ENCODE measurements at regions not wholly inside any gene's neighbourhood (a gene's known extent, or its start where the extent isn't known, plus 50 kb on each side); places are given as distances from the start of the nearest gene placed in this dataset.
"Not testable (repeated sequence)": the region's sequence is repeated elsewhere in the genome, so short reads cannot be mapped to it uniquely, and the experiment has no call there.

DNA sequence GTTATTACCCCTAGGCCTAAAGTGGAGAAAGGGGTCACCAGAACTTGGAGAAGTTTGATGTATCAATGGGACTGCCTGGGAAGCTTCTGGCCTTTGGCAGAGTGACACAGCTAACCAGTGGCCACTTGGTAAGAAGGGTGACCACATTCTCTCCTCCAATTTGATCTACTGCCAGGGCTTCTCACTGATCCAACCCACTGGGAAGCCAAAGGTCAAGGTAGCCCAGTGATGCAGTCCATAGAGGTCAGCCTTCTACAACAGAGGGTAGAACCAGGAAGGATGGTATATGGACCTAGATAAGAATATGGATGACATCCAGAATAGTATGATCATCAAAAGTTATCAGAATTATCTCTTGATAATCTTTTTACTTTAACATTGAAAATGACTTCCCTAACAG, 493.6 kb downstream of the NYAP2 start:
- Mint-ChIP-seq H3K4me1 (no peaks in the 10 kb centered on the region), H3K9me3 (no peaks in the 10 kb centered on the region), H3K27ac (no peak overlapping the region), H3K27me3 (peaks cover 14% of the 10 kb centered on the region), H3K36me3 (no peaks in the 10 kb centered on the region), H3K4me3 (no peak overlapping the region)
- no peak for ATAC-seq

DNA sequence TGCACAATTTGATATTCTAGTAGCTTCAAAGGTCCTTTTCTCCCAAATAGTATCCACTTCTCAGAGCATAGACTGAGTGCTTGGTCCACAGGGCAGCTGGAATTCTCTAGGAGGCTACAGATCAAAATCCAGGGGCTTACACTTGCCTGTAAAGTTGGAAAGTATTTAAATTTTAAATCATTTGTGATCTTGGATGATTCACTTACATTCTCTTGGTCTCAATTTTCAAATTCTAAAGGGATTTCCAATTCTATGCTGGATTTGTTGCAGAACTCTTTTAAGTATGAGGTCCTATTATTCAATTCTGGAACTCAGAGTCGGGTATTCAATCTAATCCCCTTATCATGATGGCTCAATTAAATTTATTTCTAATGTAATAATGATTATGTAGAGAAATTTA, 492.3 kb downstream of the NYAP2 start:
- Mint-ChIP-seq H3K4me3 (no peak overlapping the region), H3K27me3 (no peaks in the 10 kb centered on the region), H3K36me3 (no peaks in the 10 kb centered on the region), H3K27ac (no peak overlapping the region), H3K9me3 (no peaks in the 10 kb centered on the region), H3K4me1 (no peaks in the 10 kb centered on the region)
- no peak for ATAC-seq

DNA sequence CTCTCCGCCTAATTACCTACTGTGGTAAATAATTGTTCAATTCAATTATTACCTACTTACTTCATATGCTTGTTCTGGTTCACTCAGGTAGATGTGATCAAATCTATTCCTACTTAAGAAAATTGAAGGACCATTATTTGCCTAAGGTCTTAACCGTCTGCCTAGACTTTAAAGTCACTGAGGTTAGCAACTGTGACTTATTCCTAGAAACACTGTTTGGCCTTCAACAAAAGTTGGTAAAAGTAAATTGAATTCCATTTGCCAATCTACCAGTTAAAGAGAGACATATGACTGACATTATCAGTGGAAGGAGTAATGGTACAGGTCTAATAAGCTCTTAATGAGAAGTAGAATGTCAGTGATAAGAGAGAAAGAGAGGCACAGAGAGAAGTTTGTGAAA, 491.5 kb downstream of the NYAP2 start:
- Mint-ChIP-seq H3K27me3 (no peaks in the 10 kb centered on the region), H3K27ac (no peak overlapping the region), H3K4me1 (no peaks in the 10 kb centered on the region), H3K9me3 (no peaks in the 10 kb centered on the region), H3K36me3 (no peaks in the 10 kb centered on the region), H3K4me3 (no peak overlapping the region)
- no peak for ATAC-seq

DNA sequence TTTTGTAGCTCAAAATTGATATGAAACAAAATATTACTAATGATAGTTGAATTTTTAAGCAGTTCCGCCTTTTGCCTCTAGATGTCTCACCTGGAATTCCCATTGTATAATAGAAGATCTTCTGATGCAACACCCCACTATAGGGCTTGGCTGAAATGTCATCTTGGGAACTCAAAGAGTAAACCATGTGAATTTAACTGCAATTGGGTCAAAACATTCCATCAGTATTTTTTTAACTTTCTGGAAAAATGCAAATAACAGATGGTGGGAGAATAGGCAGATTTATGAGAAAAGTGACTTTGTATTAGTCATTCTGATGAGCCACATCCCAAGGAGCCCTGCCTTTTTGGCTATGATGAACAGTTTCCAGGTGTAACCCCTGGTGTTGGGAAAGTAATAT, 489.9 kb downstream of the NYAP2 start:
- Mint-ChIP-seq H3K27me3 (no peaks in the 10 kb centered on the region), H3K27ac (no peak overlapping the region), H3K9me3 (no peaks in the 10 kb centered on the region), H3K36me3 (no peaks in the 10 kb centered on the region), H3K4me3 (no peak overlapping the region), H3K4me1 (no peaks in the 10 kb centered on the region)
- no peak for ATAC-seq

DNA sequence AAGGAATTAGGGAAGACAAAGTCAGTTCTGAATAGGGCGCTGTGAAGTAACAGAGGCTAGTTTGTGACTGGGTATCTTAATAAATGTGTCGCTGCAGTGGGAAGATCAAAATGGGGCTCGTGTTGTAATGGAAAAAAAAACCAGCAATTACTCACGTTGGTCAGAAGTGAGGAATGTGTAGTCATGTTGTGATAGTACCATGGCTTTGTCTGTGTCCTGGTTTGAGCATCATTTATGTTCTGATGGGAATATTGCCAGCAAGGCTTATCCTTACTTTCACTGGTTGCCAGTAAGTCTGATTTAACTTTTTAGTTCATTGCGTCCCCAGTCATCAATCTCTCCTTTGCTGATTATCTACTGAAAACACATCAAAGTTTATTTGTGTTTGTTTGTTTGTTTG, 467.6 kb downstream of the NYAP2 start:
- H3K4me1 Mint-ChIP-seq: no peaks in the 10 kb centered on the region
- no peak overlapping the region for H3K27ac Mint-ChIP-seq
- no peaks in the 10 kb centered on the region for H3K9me3 Mint-ChIP-seq
- no peak for ATAC-seq
- no peaks in the 10 kb centered on the region for H3K36me3 Mint-ChIP-seq
- peaks cover 8% of the 10 kb centered on the region for H3K27me3 Mint-ChIP-seq
- H3K4me3 Mint-ChIP-seq: no peak overlapping the region

DNA sequence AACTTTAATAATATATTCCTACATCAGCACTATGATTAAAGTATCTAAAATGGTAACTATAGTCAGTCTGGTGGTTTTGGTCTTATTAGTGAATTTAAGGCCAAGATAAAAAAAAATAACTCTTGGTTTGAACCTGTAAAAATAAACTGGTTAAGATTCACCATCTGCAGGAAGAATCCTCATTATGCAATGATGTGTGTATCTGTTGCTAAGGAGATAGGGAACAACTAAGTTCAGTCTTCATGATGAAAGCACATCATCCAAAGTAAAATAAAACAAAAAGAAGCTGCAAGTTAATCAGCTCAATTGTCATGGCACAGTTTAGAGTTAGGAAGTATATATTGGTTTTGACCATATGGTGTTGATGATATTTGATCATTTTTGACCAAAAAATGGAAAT, 466.0 kb downstream of the NYAP2 start:
- peaks cover 8% of the 10 kb centered on the region for H3K27me3 Mint-ChIP-seq
- H3K36me3 Mint-ChIP-seq: no peaks in the 10 kb centered on the region
- no peak overlapping the region for H3K27ac Mint-ChIP-seq
- no peak for ATAC-seq
- no peak overlapping the region for H3K4me3 Mint-ChIP-seq
- no peaks in the 10 kb centered on the region for H3K9me3 Mint-ChIP-seq
- no peaks in the 10 kb centered on the region for H3K4me1 Mint-ChIP-seq

DNA sequence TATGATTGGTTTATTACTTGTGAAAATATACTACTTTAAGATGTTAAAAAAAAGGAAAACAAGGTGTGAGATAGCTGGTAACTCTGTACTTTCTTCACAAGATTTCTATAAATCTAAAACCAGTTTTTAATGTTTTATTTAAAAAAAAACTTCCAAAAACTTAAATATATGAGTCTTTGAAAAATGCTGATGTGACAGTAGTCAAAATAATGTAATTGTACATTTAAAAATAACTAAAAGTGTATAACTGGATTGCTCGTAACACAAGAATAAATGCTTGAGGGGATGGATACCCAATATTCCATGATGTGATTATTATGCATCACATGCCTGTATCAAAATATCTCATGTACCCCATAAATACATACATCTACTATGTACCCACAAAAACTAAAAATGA, 464.9 kb downstream of the NYAP2 start:
- Mint-ChIP-seq H3K27ac (no peak overlapping the region), H3K9me3 (no peaks in the 10 kb centered on the region), H3K27me3 (peaks cover 8% of the 10 kb centered on the region), H3K4me1 (no peaks in the 10 kb centered on the region), H3K4me3 (no peak overlapping the region), H3K36me3 (no peaks in the 10 kb centered on the region)
- ATAC-seq: no peak

DNA sequence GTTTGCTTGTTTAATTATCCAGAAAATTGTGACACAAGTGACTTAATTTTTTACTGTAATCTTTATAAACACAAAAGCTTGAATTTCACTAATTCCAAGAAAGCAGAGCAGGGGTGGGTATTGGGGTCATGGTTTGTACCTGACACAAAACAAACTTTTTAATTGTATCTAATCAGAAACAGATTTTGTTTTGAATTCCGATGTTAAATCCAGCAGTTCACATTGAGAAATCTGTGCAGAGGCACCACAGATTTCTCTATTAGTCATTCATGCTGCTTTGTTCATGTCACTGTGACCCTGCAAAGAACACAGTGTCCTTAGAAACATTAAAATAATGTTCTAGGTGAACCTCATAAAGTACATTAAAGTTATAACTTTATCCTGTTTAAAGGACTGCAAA, 443.4 kb downstream of the NYAP2 start:
- Mint-ChIP-seq H3K36me3 (no peaks in the 10 kb centered on the region), H3K4me1 (no peaks in the 10 kb centered on the region), H3K4me3 (no peak overlapping the region), H3K27ac (no peak overlapping the region), H3K27me3 (no peaks in the 10 kb centered on the region), H3K9me3 (no peaks in the 10 kb centered on the region)
- no peak for ATAC-seq

DNA sequence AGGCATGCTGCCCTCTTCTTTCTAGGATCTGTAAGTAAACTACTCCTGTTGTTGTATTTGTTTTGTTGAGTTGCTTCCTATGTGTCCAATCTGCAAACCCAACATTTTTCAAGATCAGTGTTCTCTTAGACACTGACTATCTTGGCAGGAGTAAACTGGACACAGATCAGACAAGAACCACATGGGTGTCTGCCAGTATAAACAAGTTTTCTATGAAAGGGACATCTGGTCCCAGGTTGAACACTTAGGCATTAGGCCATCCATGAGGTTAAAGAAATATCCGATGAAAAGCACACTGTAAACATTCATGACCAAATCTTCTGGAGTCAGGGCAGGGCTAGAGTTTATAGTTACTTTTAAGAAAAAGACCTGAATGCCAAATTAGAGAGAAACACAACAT, 441.8 kb downstream of the NYAP2 start:
- Mint-ChIP-seq H3K4me3 (no peak overlapping the region), H3K27ac (no peak overlapping the region), H3K36me3 (no peaks in the 10 kb centered on the region), H3K27me3 (no peaks in the 10 kb centered on the region), H3K4me1 (no peaks in the 10 kb centered on the region), H3K9me3 (no peaks in the 10 kb centered on the region)
- no peak for ATAC-seq

DNA sequence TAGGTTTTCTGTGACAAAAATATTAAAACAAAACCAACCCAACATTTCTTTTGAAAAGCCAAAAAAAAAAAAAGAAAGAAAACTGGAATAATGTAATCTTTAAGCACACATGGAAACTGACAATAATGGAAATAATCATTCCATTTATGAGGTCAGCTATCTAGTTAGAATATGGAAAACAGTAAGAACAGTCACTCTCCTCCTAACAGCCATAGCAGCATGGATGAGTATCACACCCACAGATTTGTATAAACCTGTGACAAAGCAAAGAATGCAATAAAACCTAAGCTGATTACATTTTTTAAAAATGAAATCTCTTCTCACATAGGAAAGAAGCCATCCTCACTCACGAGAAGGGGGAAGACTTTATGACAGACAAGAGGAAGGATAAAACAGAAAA, 437.8 kb downstream of the NYAP2 start:
- H3K27ac Mint-ChIP-seq: no peak overlapping the region
- no peak for ATAC-seq
- H3K4me3 Mint-ChIP-seq: no peak overlapping the region
- no peaks in the 10 kb centered on the region for H3K4me1 Mint-ChIP-seq
- no peaks in the 10 kb centered on the region for H3K36me3 Mint-ChIP-seq
- H3K9me3 Mint-ChIP-seq: no peaks in the 10 kb centered on the region
- H3K27me3 Mint-ChIP-seq: no peaks in the 10 kb centered on the region

DNA sequence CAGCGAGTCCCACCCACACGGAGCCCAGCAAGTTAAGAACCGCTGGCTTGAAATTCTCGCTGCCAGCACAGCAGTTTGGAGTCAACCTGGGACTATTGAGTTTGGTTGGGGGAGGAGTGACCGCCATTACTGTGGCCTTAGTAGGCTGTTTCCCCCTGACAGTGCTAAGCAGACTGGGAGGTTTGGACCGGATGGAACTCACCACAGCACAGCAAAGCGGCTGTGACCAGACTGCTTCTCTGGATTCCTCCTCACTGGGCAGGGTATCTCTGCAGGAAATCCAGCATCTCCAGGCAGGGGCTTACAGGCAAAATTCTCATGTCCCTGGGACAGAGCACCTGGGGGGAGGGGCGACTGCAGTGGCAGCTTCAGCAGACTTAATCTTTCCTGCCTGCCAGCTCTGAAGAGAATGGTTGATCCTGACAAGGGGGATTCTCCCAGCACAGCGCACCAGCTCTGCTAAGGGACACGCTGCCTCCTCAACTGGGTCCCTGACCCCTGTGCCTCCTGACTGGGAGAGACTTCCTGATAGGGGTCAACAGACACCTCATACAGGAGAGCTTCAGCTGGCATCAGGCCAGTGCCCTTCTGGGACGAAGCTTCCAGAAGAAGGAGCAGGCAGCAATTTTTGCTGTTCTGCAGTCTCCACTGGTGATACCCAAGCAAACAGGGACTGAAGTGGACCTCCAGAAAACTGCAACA, 425.4 kb downstream of the NYAP2 start:
- H3K4me3 Mint-ChIP-seq: no peak overlapping the region
- no peaks in the 10 kb centered on the region for H3K4me1 Mint-ChIP-seq
- no peak overlapping the region for H3K27ac Mint-ChIP-seq
- no peak for ATAC-seq
- H3K36me3 Mint-ChIP-seq: no peaks in the 10 kb centered on the region
- H3K27me3 Mint-ChIP-seq: no peaks in the 10 kb centered on the region
- peaks cover 10% of the 10 kb centered on the region for H3K9me3 Mint-ChIP-seq

DNA sequence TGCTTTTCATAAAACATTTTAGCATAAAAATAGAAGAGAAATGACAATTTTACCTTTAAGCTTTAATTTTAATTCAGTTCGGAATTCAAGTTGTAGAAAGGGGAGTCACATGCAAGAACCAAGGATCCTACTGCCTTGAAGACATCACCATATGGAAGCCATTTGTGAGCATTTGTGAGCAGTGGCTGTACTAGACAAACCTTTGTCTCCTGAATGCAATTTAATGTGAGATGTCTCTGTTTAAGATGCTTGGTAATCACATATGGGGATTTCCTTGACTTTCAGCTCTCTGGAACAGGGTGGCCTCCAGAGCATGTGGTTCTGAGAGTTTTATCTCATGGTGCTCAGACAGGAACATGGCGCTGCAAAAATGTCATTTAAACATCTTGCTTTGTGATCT, 421.8 kb downstream of the NYAP2 start:
- no peak for ATAC-seq
- Mint-ChIP-seq H3K9me3 (peaks cover 5% of the 10 kb centered on the region), H3K27me3 (no peaks in the 10 kb centered on the region), H3K36me3 (no peaks in the 10 kb centered on the region), H3K4me3 (no peak overlapping the region), H3K4me1 (no peaks in the 10 kb centered on the region), H3K27ac (no peak overlapping the region)

DNA sequence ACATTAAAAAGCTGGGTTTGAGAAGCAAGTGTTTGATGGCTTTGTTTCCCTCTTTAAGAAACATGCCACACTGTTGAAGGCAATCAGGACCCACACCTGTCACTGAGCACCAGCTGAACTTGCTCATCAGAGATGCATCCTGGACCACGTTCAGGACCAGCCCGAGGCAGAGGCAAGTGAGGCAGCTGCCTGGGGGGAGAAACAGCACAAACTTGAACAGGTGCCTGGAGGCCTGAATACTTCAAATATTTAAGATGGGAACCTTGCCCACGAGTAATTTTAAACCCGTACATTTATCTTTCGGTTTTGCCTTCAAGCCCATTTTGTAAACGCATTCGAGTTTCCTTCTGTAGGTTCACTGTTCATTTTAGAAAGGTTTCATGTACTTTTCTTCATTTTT, 421.3 kb downstream of the NYAP2 start:
- Mint-ChIP-seq H3K27me3 (no peaks in the 10 kb centered on the region), H3K9me3 (peaks cover 2% of the 10 kb centered on the region), H3K27ac (no peak overlapping the region)

DNA sequence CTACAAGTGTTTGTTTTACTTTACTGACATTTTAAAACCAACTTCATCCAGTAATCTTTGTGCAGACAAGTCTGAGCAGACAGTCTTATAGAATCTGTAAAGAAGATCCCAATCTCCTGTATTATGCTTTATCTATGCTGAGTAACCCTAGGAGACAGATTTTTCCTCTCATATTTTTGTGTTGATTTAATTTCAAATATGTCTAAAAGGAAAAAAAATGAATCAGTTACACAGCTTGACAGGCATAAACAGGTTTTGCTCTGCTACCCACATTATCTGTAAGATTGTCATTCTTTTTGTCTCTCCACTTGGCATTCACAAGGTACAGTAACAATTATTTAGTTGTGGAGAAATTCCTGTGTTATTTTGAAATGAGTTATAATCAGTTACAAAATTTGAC, 415.0 kb downstream of the NYAP2 start:
- no peaks in the 10 kb centered on the region for H3K9me3 Mint-ChIP-seq
- H3K4me1 Mint-ChIP-seq: no peaks in the 10 kb centered on the region
- ATAC-seq: no peak
- H3K27me3 Mint-ChIP-seq: no peaks in the 10 kb centered on the region
- no peak overlapping the region for H3K27ac Mint-ChIP-seq
- no peaks in the 10 kb centered on the region for H3K36me3 Mint-ChIP-seq
- no peak overlapping the region for H3K4me3 Mint-ChIP-seq

More for the DNA sequence above, 421.3 kb downstream of the NYAP2 start:
- Mint-ChIP-seq H3K36me3 (no peaks in the 10 kb centered on the region), H3K4me1 (no peaks in the 10 kb centered on the region), H3K4me3 (no peak overlapping the region)
- ATAC-seq: no peak

DNA sequence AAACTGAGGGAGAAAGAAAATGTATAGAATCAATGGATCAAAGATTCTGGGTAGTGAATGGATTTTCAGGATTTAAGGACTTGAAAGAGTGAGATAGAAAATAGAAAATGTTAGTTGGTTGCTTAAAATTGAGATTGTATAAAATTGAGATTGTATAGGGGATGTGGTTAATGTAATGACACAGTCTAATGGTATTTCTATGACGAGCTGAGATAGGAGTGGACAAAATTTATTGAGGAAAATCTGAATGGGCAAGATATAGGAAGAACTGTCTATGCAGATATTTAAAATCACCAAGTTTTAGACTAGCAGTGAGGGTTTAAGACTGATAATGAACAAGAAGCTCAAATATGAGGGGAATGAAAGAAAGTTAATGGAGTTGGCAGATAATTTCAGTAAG, 406.6 kb downstream of the NYAP2 start:
- Mint-ChIP-seq H3K27ac (no peak overlapping the region), H3K27me3 (no peaks in the 10 kb centered on the region), H3K36me3 (no peaks in the 10 kb centered on the region), H3K4me3 (no peak overlapping the region), H3K4me1 (no peaks in the 10 kb centered on the region), H3K9me3 (no peaks in the 10 kb centered on the region)
- no peak for ATAC-seq

DNA sequence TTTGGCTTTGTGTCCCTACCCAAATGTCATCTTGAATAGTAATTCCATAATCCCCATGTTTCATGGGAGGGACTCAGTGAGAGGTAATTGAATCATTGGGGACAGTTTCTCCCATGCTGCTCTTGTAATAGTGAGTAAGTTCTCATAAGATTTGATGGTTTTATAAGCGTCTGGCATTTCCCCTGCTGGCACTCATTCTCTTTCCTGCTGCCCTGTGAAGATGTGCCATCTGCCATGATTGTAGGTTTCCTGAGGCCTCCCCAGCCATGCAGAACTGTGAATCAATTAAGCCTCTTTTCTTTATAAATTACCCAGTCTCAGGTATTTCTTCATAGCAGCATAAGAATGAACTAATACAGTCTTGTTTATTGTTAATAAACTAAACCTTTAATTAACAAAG, 402.6 kb downstream of the NYAP2 start:
- H3K4me3 Mint-ChIP-seq, H3K4me1 Mint-ChIP-seq, H3K36me3 Mint-ChIP-seq, H3K9me3 Mint-ChIP-seq, H3K27me3 Mint-ChIP-seq, ATAC-seq, H3K27ac Mint-ChIP-seq: not testable (repeated sequence)

DNA sequence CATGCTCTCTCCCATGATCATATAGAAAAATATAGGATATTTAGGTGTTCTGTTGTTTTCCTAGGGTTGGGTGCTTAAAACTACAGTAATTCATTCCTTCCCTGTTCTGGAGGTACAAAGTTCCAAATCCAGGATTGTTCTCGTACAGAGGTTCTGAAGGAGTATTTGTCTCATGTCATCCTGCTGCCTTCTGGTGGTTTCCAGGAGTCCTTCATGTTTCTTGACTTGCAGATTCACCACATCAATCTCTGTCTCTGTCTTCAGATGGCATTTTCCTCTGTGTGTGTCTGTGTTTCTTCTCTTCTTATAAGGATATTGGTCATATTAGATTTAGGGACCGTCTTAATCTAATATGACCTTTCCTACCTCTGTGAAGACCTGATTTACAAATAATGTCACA, 397.9 kb downstream of the NYAP2 start:
- H3K36me3 Mint-ChIP-seq: no peaks in the 10 kb centered on the region
- no peaks in the 10 kb centered on the region for H3K9me3 Mint-ChIP-seq
- no peak overlapping the region for H3K4me3 Mint-ChIP-seq
- H3K4me1 Mint-ChIP-seq: no peaks in the 10 kb centered on the region
- H3K27ac Mint-ChIP-seq: no peak overlapping the region
- ATAC-seq: no peak
- H3K27me3 Mint-ChIP-seq: no peaks in the 10 kb centered on the region
